SKM-1 (cell line): ENCODE measurements at regions not wholly inside any gene's neighbourhood (a gene's known extent, or its start where the extent isn't known, plus 50 kb on each side); places are given as distances from the start of the nearest gene placed in this dataset.
"Not testable (repeated sequence)": the region's sequence is repeated elsewhere in the genome, so short reads cannot be mapped to it uniquely, and the experiment has no call there.

Source experiments
- DNase-seq: peaks from one replicate; lab custom pipeline; 2025; ENCODE audit not compliant: unreplicated experiment; lab: John Stamatoyannopoulos, UW

GRCh38 chr13:99677116-99677951 is 176.1 kb downstream of the TM9SF2 start:
- DNase-seq: no peak

GRCh38 chr13:99671746-99672145 is 170.5 kb downstream of the TM9SF2 start:
- DNase-seq: no peak

GRCh38 chr13:99669096-99669495 is 167.8 kb downstream of the TM9SF2 start:
- not testable (repeated sequence) for DNase-seq

- DNase-seq: no peak
Measured at GRCh38 chr13:99666146-99666805, 165.0 kb downstream of the TM9SF2 start.

GRCh38 chr13:99665711-99666110 is 164.4 kb downstream of the TM9SF2 start:
- no peak for DNase-seq

GRCh38 chr13:99663908-99664307 is 162.6 kb downstream of the TM9SF2 start:
- no peak for DNase-seq

GRCh38 chr13:99663185-99663825 is 162.0 kb downstream of the TM9SF2 start:
- DNase-seq: no peak

GRCh38 chr13:99662678-99663077 is 161.4 kb downstream of the TM9SF2 start:
- DNase-seq: no peak

GRCh38 chr13:99661791-99662190 is 160.5 kb downstream of the TM9SF2 start:
- DNase-seq: no peak

GRCh38 chr13:99659866-99660554 is 158.7 kb downstream of the TM9SF2 start:
- DNase-seq: no peak

GRCh38 chr13:99659226-99659625 is 158.0 kb downstream of the TM9SF2 start:
- no peak for DNase-seq

- DNase-seq: peak; percentile 52
Measured at GRCh38 chr13:99658261-99658991, 157.2 kb downstream of the TM9SF2 start.

- DNase-seq: peak; percentile 24
Measured at GRCh38 chr13:99657848-99658260, 156.6 kb downstream of the TM9SF2 start.

- DNase-seq: no peak
Measured at GRCh38 chr13:99656844-99657381, 155.6 kb downstream of the TM9SF2 start.

GRCh38 chr13:99656092-99656745 is 154.9 kb downstream of the TM9SF2 start:
- peak; percentile 79 for DNase-seq

- no peak for DNase-seq
Measured at GRCh38 chr13:99655351-99656091, 154.2 kb downstream of the TM9SF2 start.

- no peak for DNase-seq
Measured at GRCh38 chr13:99654076-99654475, 152.8 kb downstream of the TM9SF2 start.

GRCh38 chr13:99653526-99653925 is 152.3 kb downstream of the TM9SF2 start:
- DNase-seq: no peak

- no peak for DNase-seq
Measured at GRCh38 chr13:99652901-99653300, 151.6 kb downstream of the TM9SF2 start.
